GM12878 (cell line): ENCODE measurements at regions not wholly inside any gene's neighbourhood (a gene's known extent, or its start where the extent isn't known, plus 50 kb on each side); places are given as distances from the start of the nearest gene placed in this dataset.

ENCODE experiments used
- ATAC-seq: fragments of 200-7000 bp; cut with Tn5 transposase; 3 replicates; pipeline ENCODE4 v1.9.1; 2020; ENCODE audit warnings: mild to moderate bottlenecking, moderate library complexity
- BruUV-seq: library from RNA; stranded (reverse); fragments of 400-500 nt; replicated peaks from 2 replicates; lab custom pipeline; 2021; lab: Mats Ljungman, UMichigan
- CTCF ChIA-PET: fragments of 300-600 bp; sonication (Branson Sonifier 250); formaldehyde crosslinking; extraction: SDS; loops from one replicate; lab custom pipeline; 2021; ENCODE audit warnings: inconsistent platforms; lab: Yijun Ruan, JAX
- POLR2A ChIA-PET: fragments of 350-600 bp; formaldehyde crosslinking; extraction: SDS; loops from one replicate; lab custom pipeline; 2021; ENCODE audit warnings: inconsistent platforms; lab: Charles Lee
- RAD21 ChIA-PET: fragments of 300-600 bp; sonication (Branson Sonifier 250); formaldehyde crosslinking; loops from one replicate; lab custom pipeline; 2023; ENCODE audit warnings: antibody characterized with exemption; ENCODE audit not compliant: unreplicated experiment; lab: Charles Lee
- SMC1A ChIA-PET: fragments of 300-600 bp; sonication (Branson Sonifier 250); formaldehyde crosslinking; loops from one replicate; lab custom pipeline; 2023; ENCODE audit not compliant: unreplicated experiment, uncharacterized antibody; lab: Charles Lee
- DNase-seq: peaks from one replicate; pipeline ENCODE4 v3.0.0-alpha.2; 2011; ENCODE audit warnings: low read depth, low spot score
- FAIRE-seq: peaks from 3 replicates; lab custom pipeline; 2011; peaks lifted over from hg19 to GRCh38; lab: Jason Lieb, UNC
- H2AFZ ChIP-seq: 2 replicates; pipeline ENCODE4 v1.6.0; 2011; ENCODE audit warnings: low read depth, low read length, control low read depth; ENCODE audit not compliant: control insufficient read depth
- H3K27ac ChIP-seq: 2 replicates; pipeline ENCODE4 v1.5.1; 2011; ENCODE audit warnings: control low read depth; ENCODE audit not compliant: control insufficient read depth, insufficient read depth
- H3K27me3 ChIP-seq, 2 experiments: replicated peaks in 1 of 2; 2 replicates each; pipeline versions ENCODE4 v1.6.0 to v1.6.1; 2011; ENCODE audit warnings: low read length in 1 of 2; ENCODE audit not compliant: control insufficient read depth in 2 of 2, insufficient read depth in 2 of 2
- H3K36me3 ChIP-seq, 2 experiments: 2 replicates each; pipeline ENCODE4 v1.5.1; 2011; ENCODE audit warnings: low read length in 1 of 2; ENCODE audit not compliant: control insufficient read depth in 2 of 2, insufficient read depth in 2 of 2
- H3K4me1 ChIP-seq: 2 replicates; pipeline ENCODE4 v1.6.1; 2011; ENCODE audit warnings: mild to moderate bottlenecking, low read length, moderate library complexity, mixed read lengths; ENCODE audit not compliant: control insufficient read depth, insufficient read depth
- H3K4me2 ChIP-seq: 2 replicates; pipeline ENCODE4 v1.6.0; 2011; ENCODE audit warnings: control low read depth; ENCODE audit not compliant: control insufficient read depth, insufficient read depth
- H3K4me3 ChIP-seq: fragments of 200-600 bp; sonication (generic); 2 replicates; pipeline ENCODE4 v1.5.1; 2016
- H3K79me2 ChIP-seq: 2 replicates; pipeline ENCODE4 v1.6.0; 2011; ENCODE audit warnings: low read length; ENCODE audit not compliant: control insufficient read depth, insufficient read depth
- H3K9ac ChIP-seq: 2 replicates; pipeline ENCODE4 v1.8.0; 2011; ENCODE audit warnings: low read length, control low read depth, mixed read lengths; ENCODE audit not compliant: control insufficient read depth, insufficient read depth
- H3K9me3 ChIP-seq: replicated peaks from 3 replicates; pipeline ENCODE4 v1.5.1; 2011; ENCODE audit warnings: mild to moderate bottlenecking, low read length; ENCODE audit not compliant: control insufficient read depth, insufficient read depth
- H4K20me1 ChIP-seq: 2 replicates; pipeline ENCODE4 v1.6.0; 2011; ENCODE audit not compliant: control insufficient read depth, insufficient read depth
- CUX1 ChIP-seq: IDR thresholded peaks from 2 replicates; pipeline ENCODE4 v1.6.1; 2012; ENCODE audit warnings: improper control_type of control experiment, low read depth, low read length; ENCODE audit not compliant: insufficient replicate concordance
- EP300 ChIP-seq, 2 experiments: fragments of 150-350 bp in 1 of 2; IDR thresholded peaks; 2 replicates each; pipeline ENCODE4 v1.6.1; 2011 to 2012; ENCODE audit warnings: low read depth in 2 of 2, low read length in 2 of 2, borderline replicate concordance in 1 of 2, improper control_type of control experiment in 1 of 2, inconsistent platforms in 1 of 2; ENCODE audit not compliant: control insufficient read depth in 1 of 2
- NKRF ChIP-seq: fragments of 450-650 bp; conservative IDR thresholded peaks from 2 replicates; pipeline ENCODE4 v1.6.1; 2017; ENCODE audit warnings: mild to moderate bottlenecking, moderate library complexity
- NR2C2 ChIP-seq: IDR thresholded peaks from 2 replicates; pipeline ENCODE4 v1.6.1; 2011; ENCODE audit warnings: borderline replicate concordance, low read depth; ENCODE audit not compliant: control insufficient read depth, insufficient read length
- RB1 ChIP-seq: fragments of 450-650 bp; formaldehyde crosslinking; IDR thresholded peaks from 2 replicates; pipeline ENCODE4 v1.6.1; 2017; ENCODE audit warnings: mild to moderate bottlenecking, borderline replicate concordance
- ZNF274 ChIP-seq: IDR thresholded peaks from one replicate; pipeline ENCODE4 v1.8.0; 2011; ENCODE audit not compliant: insufficient read length, insufficient read depth
- WGBS: methylation state at CpG from one replicate; pipeline ENCODE4 v1.1.6; 2016; ENCODE audit warnings: low lambda C conversion rate; ENCODE audit not compliant: insufficient replicate concordance, insufficient coverage; ENCODE audit errors: missing lambda C conversion rate; 5-methylcytosine and 5-hydroxymethylcytosine counted together
- in situ Hi-C: fragments of 300-500 bp; cut with MboI; formaldehyde crosslinking; loops from 9 replicates; pipeline ENCODE4 v1.14.3; 2018; ENCODE audit warnings: mixed read lengths
- intact Hi-C: fragments of 100-400 bp; cut with micrococcal nuclease; formaldehyde crosslinking; loops from one replicate; pipeline ENCODE4 v1.14.2; 2022; ENCODE audit not compliant: unreplicated experiment

- no peak overlapping the region for H3K9ac ChIP-seq
- no peaks in the 10 kb centered on the region for H4K20me1 ChIP-seq
- H3K4me2 ChIP-seq = no peak overlapping the region
- RAD21 ChIA-PET = no interaction called here
- FAIRE-seq = no peak
- no peaks in the 10 kb centered on the region for H3K4me1 ChIP-seq
- no peaks in the 10 kb centered on the region for H3K9me3 ChIP-seq
- POLR2A ChIA-PET = no interaction called here
- SMC1A ChIA-PET = no interaction called here
- CTCF ChIA-PET = no interaction called here
- intact Hi-C loops = loop anchor here (10.0 kb wide), 1 partner anchor 60 kb away; no protein-coding TSS in a partner anchor
- BruUV-seq = no TSS peak
- TF ChIP-seq CUX1 = no peak
- TF ChIP-seq NKRF = no peak
- TF ChIP-seq NR2C2 = no peak
- no peak for TF ChIP-seq EP300 (IDR thresholded peaks at IDR 0.05; ENCODE audit: borderline replicate concordance in 1 of 2, control insufficient read depth in 1 of 2, low read depth in 2 of 2, low read length in 2 of 2)
- no peak for TF ChIP-seq ZNF274
- no peak for TF ChIP-seq RB1
- in situ Hi-C loops = no loop called here
- no peak overlapping the region for H2AFZ ChIP-seq
- WGBS = 20% methylated on average over 4 of the region's 4 CpGs
- DNase-seq = no peak
- H3K27ac ChIP-seq = no peak overlapping the region
- H3K27me3 ChIP-seq = peaks cover 3 to 7% of the 10 kb centered on the region in 2 experiments; a peak in 2 of 4 replicates
- no peak overlapping the region for H3K4me3 ChIP-seq
- no peaks in the 10 kb centered on the region for H3K36me3 ChIP-seq
- no peak for ATAC-seq
- H3K79me2 ChIP-seq = no peaks in the 10 kb centered on the region
Measured at GRCh38 chr17:34475296-34475695, 104.1 kb upstream of the TMEM132E start.
